HG03439 (cell line): ENCODE measurements at regions not wholly inside any gene's neighbourhood (a gene's known extent, or its start where the extent isn't known, plus 50 kb on each side); places are given as distances from the start of the nearest gene placed in this dataset.
"Not testable (repeated sequence)": the region's sequence is repeated elsewhere in the genome, so short reads cannot be mapped to it uniquely, and the experiment has no call there.

Experiments used
- ATAC-seq: cut with Tn5 transposase; IDR thresholded peaks from one replicate; pipeline ENCODE4 v1.9.1; 2021; ENCODE audit warnings: mild to moderate bottlenecking, moderate library complexity; ENCODE audit not compliant: unreplicated experiment

- ATAC-seq: no peak
These were observed 304.0 kb upstream of the TARS1 start for GRCh38 chr5:33136785-33137184.

DNA sequence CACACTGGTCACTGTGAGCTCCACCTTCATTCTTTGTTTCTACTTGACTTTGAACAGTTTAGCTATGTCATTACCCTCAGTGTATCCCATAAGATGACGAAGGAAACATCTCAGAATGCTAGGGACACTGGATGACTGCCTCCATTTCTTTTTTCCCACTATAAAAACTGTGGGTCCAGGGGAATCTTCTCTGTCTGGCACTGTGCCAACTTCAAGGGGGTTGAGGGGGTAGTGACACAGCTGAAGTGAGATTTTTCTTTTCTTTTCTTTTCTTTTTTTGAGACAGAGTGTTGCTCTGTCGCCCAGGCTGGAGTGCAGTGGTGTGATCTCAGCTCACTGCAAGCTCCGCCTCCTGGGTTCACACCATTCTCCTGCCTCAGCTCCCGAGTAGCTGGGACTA is 302.6 kb upstream of the TARS1 start:
- ATAC-seq: not testable (repeated sequence)

- no peak for ATAC-seq
These were observed 297.2 kb upstream of the TARS1 start for GRCh38 chr5:33143405-33144123.

DNA sequence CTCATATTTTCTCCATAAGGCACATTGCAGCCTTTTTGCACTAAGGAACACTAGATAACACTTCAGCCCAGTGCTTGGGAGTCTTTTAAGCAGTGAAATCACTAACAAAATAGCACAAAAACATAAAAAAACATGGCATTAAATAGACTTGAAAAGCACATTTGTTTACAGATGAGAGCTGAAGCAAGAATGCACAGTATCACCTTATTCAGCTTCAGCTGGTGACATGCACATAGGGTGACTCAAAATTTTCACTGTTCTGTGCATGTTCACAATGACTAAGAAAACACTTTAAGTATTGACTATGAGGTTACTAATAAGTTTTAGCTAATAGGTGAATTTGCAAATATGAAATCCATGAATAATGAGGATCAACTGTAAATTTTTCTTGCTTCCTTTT is 293.9 kb upstream of the TARS1 start:
- ATAC-seq: no peak

DNA sequence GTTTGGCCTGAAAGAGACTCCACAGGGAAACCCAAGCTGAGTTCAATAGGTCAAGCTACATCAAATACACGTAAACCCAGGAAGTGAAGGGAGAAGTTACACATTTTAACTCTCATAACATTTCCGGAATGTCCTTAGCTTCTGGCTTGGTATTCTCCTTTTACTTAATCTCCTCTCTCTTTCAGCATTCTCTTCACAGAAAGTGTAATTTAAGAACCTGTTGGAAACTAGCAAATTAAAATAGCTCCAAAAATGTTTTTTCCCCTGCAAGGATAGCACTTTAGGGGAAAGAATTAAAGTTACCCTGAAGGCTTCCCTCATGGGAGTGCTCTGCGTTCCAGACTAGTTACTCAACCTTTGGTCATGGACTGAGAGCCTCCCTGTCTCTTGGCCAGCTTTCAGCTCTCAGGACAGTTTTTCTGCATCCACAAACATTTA is 292.7 kb upstream of the TARS1 start:
- no peak for ATAC-seq

DNA sequence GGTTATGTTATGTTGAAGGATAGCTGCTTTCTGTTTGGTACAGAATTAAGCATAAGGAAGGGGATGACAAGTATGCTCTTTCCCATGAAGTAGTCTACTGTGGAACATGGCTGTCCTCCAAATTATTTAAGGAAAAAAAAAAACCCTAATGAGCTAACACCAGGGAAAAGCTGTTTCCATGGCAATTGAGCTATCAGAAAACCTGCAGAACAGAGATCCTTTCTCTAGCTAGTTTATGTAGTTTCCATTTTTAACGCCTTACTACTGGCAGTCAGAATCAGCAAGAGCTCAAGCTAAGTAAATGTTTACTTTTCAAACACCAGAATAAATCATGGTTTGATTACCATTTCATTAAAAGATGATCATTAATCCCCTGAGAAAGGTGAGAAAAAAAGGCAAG is 287.4 kb upstream of the TARS1 start:
- no peak for ATAC-seq

- ATAC-seq: no peak
These were observed 286.9 kb upstream of the TARS1 start for GRCh38 chr5:33153831-33154230.

DNA sequence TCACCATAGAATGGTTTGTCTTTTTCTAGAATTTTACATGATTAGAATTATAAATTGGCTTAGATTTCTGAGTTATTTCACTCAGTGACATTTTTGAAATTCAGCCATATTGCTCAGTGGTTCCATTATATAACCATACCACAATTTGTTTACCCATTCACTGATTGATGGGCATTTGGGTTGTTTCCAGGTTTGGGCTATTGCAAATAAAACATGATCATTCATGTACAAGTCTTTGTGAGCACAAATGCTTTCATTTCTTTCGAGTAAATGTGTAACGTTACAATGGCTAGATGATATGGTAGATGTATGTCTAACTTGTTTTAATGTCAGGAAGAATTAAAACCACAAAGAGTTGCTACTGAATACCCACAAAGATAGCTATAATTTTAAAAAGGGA is 279.9 kb upstream of the TARS1 start:
- no peak for ATAC-seq

DNA sequence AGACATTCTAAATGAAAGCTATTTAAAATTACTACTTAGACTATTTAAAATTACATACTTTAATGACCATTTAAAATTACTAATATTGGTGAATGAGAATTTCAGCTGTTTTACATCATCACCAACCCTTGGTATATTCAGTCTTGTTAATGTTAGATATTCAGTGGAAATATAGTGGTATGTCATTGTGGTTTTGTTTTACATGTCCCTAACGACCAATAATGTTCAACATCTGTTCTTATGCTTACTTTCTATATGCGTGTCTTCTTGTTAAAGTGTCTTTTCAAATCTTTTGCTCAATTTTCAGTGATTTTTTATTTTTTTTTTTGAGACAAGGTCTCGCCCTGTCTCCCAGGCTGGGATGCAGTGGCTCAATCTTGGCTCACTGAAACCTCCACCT is 279.3 kb upstream of the TARS1 start:
- no peak for ATAC-seq

DNA sequence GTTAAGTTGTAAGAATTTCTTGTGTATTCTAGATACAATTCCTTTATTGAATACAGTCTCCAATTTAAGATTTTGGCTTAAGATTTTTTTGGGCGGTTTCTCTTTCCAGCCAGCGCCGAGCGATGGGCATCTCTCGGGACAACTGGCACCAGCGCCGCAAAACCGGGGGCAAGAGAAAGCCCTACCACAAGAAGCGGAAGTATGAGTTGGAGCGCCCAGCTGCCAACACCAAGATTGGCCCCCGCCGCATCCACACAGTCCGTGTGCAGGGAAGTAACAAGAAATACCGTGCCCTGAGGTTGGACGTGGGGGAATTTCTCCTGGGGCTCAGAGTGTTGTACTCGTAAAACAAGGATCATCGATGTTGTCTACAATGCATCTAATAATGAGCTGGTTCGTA is 278.7 kb upstream of the TARS1 start:
- ATAC-seq: no peak

GRCh38 chr5:33166522-33166921 is 274.2 kb upstream of the TARS1 start:
- ATAC-seq: no peak

DNA sequence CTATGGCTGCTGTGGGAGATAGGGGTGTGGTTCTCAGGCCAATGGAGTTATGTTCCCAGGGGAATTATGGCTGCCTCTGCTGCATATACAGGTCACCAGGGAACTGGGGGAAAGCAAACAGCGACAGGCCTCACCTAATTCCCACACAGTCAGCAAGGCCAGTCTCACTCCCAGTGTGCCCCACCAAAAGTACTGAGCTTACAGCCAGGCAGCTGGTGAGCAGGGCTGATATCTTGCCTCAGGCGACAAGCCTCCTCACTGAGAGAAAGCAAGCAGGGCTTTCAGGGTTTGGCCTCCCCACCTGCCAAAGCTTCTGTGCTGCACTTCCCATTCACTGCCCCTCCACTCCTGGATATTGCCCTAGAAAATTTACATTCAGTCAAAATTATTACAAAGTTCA is 273.8 kb upstream of the TARS1 start:
- ATAC-seq: no peak

DNA sequence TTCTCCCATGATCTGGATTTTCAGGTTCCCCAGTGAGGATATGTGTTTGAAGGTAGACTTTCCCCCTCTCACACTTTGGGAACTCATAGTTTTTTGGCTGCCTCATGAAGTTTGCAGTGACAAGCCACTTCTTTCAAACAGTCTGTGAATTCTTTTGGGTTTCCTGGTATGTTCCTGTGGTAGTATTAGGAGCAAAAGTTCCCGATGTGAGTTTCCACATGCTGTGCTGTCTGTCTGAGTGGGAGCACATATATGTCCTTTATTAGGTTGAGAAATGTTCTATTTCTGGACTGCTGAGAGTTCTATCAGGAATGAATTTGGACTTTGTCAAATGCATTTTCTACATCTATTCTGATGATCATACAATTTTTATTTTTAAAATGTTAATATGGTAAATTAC is 273.2 kb upstream of the TARS1 start:
- ATAC-seq: no peak

DNA sequence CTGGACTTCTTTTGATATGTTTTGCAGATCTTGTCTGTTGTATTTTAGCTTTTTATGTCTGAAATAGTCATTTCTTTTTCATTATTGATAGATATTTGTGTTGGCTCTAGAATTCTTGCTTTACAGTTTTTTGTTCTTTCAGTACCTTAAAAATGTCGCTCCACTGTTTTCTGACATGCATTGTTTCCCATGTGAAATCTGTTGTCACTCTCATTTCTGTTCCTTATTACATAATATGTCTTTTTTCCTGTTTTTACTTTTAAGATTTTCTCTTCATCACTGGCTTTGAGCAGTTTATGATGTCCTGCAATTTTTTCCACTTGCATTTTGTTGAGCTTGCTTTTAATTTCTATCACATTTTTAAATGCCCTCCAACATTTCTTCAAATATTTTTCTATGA is 270.4 kb upstream of the TARS1 start:
- ATAC-seq: no peak

DNA sequence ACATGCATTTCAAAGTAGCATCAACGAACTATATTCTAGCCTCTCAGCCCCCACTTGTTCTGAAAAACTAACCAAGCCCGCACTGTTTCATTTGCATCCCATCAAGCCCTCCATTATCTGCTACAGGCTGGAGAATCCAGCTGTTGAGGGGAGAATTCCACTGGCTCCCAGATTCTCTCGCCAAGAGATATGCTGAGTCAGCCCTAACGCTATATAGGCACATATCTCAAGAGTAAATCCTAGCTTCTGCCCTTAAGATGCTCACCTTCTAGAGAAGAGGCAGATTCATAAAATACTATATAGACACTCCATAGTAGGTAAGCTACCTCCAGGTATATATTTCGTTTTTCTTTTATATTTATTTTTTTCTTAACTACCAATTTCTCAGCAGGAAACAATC is 266.4 kb upstream of the TARS1 start:
- no peak for ATAC-seq

DNA sequence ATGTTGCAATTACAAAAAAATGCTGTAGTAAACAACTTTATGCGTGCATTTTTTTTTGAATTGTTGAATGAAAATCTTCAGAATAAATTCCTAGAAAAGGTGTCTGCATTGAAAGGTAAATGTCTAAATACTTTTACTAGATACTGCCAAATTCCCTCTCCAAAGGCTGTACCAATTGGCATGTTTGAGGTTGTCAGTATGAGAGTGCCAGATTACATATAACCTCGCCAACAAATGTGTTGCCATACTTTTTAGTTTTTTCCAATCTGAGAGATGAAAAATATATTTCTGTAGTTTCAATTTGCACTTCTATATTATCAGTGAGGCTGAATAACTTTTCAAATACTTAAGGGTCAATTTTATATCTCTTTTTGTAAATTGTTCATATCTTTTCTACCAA is 261.5 kb upstream of the TARS1 start:
- ATAC-seq: no peak

- no peak for ATAC-seq
These were observed 259.9 kb upstream of the TARS1 start for GRCh38 chr5:33180900-33181299.

GRCh38 chr5:33182986-33183385 is 257.8 kb upstream of the TARS1 start:
- ATAC-seq: no peak

DNA sequence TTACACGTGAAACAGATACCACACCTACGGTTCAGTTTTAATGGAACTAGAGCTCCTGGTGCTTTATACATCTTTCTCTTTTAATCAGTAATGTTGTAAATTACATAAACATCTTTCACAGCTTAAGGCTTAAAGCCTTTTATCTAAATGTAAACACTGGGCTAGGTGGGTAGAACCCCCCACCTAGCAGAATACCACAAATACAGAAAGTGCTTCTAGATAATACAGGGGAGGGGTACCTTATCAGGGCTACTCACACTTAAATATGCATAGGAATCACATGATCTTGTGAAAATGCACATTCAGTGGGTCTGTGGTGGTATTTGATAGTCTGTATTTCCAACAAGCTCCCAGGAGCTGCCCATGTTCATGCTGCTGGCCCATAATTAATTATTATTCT is 256.4 kb upstream of the TARS1 start:
- no peak for ATAC-seq

- ATAC-seq: no peak
These were observed 252.7 kb upstream of the TARS1 start for GRCh38 chr5:33188089-33188488.

DNA sequence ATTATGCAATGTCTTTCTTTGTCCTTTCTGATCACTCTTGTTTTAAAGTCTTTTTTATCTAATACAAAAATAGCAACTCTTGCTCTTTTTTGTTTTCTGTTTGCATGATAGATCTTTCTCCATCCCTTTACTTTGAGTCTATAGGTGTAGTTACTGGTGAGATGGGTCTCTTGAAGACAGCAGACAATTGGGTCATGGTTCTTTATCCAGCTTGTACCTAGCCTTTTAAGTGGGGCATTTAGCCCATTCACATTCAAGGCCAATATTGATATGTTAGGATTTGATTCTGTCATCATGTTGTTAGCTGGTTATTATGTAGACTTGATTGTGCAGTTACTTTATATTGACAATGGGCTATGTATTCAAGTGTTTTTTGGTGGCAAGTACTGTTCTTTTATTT is 245.9 kb upstream of the TARS1 start:
- no peak for ATAC-seq

GRCh38 chr5:33195431-33196165 is 245.2 kb upstream of the TARS1 start:
- ATAC-seq: no peak

DNA sequence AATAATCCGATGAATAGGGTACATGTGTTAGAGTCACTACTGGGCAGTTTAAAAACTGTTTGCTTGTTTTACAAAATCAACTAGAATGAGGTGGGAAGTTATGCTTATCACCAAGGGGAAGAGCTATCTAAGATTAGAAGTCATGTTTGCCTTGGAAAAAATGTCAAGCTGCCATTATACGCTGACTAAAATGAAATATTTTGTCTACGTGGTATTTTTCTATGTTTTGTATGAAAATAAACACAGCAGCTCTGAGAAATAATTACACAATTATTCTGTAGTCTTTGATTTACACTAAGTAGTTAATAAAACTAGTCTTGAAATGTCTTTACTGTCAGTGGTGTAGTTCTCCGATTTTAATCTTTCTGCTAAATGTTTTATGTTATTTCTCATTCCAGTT is 241.9 kb upstream of the TARS1 start:
- ATAC-seq: no peak
